GM12878 (cell line): ENCODE measurements at regions not wholly inside any gene's neighbourhood (a gene's known extent, or its start where the extent isn't known, plus 50 kb on each side); places are given as distances from the start of the nearest gene placed in this dataset.

ENCODE experiments used
- ATAC-seq: fragments of 200-7000 bp; cut with Tn5 transposase; 3 replicates; pipeline ENCODE4 v1.9.1; 2020; ENCODE audit warnings: mild to moderate bottlenecking, moderate library complexity
- BruUV-seq: library from RNA; stranded (reverse); fragments of 400-500 nt; replicated peaks from 2 replicates; lab custom pipeline; 2021; lab: Mats Ljungman, UMichigan
- CTCF ChIA-PET: fragments of 300-600 bp; sonication (Branson Sonifier 250); formaldehyde crosslinking; extraction: SDS; loops from one replicate; lab custom pipeline; 2021; ENCODE audit warnings: inconsistent platforms; lab: Yijun Ruan, JAX
- POLR2A ChIA-PET: fragments of 350-600 bp; formaldehyde crosslinking; extraction: SDS; loops from one replicate; lab custom pipeline; 2021; ENCODE audit warnings: inconsistent platforms; lab: Charles Lee
- RAD21 ChIA-PET: fragments of 300-600 bp; sonication (Branson Sonifier 250); formaldehyde crosslinking; loops from one replicate; lab custom pipeline; 2023; ENCODE audit warnings: antibody characterized with exemption; ENCODE audit not compliant: unreplicated experiment; lab: Charles Lee
- SMC1A ChIA-PET: fragments of 300-600 bp; sonication (Branson Sonifier 250); formaldehyde crosslinking; loops from one replicate; lab custom pipeline; 2023; ENCODE audit not compliant: unreplicated experiment, uncharacterized antibody; lab: Charles Lee
- DNase-seq: peaks from one replicate; pipeline ENCODE4 v3.0.0-alpha.2; 2011; ENCODE audit warnings: low read depth, low spot score
- FAIRE-seq: peaks from 3 replicates; lab custom pipeline; 2011; peaks lifted over from hg19 to GRCh38; lab: Jason Lieb, UNC
- H2AFZ ChIP-seq: 2 replicates; pipeline ENCODE4 v1.6.0; 2011; ENCODE audit warnings: low read depth, low read length, control low read depth; ENCODE audit not compliant: control insufficient read depth
- H3K27ac ChIP-seq: 2 replicates; pipeline ENCODE4 v1.5.1; 2011; ENCODE audit warnings: control low read depth; ENCODE audit not compliant: control insufficient read depth, insufficient read depth
- H3K27me3 ChIP-seq, 2 experiments: replicated peaks in 1 of 2; 2 replicates each; pipeline versions ENCODE4 v1.6.0 to v1.6.1; 2011; ENCODE audit warnings: low read length in 1 of 2; ENCODE audit not compliant: control insufficient read depth in 2 of 2, insufficient read depth in 2 of 2
- H3K36me3 ChIP-seq, 2 experiments: 2 replicates each; pipeline ENCODE4 v1.5.1; 2011; ENCODE audit warnings: low read length in 1 of 2; ENCODE audit not compliant: control insufficient read depth in 2 of 2, insufficient read depth in 2 of 2
- H3K4me1 ChIP-seq: 2 replicates; pipeline ENCODE4 v1.6.1; 2011; ENCODE audit warnings: mild to moderate bottlenecking, low read length, moderate library complexity, mixed read lengths; ENCODE audit not compliant: control insufficient read depth, insufficient read depth
- H3K4me2 ChIP-seq: 2 replicates; pipeline ENCODE4 v1.6.0; 2011; ENCODE audit warnings: control low read depth; ENCODE audit not compliant: control insufficient read depth, insufficient read depth
- H3K4me3 ChIP-seq: fragments of 200-600 bp; sonication (generic); 2 replicates; pipeline ENCODE4 v1.5.1; 2016
- H3K79me2 ChIP-seq: 2 replicates; pipeline ENCODE4 v1.6.0; 2011; ENCODE audit warnings: low read length; ENCODE audit not compliant: control insufficient read depth, insufficient read depth
- H3K9ac ChIP-seq: 2 replicates; pipeline ENCODE4 v1.8.0; 2011; ENCODE audit warnings: low read length, control low read depth, mixed read lengths; ENCODE audit not compliant: control insufficient read depth, insufficient read depth
- H3K9me3 ChIP-seq: replicated peaks from 3 replicates; pipeline ENCODE4 v1.5.1; 2011; ENCODE audit warnings: mild to moderate bottlenecking, low read length; ENCODE audit not compliant: control insufficient read depth, insufficient read depth
- H4K20me1 ChIP-seq: 2 replicates; pipeline ENCODE4 v1.6.0; 2011; ENCODE audit not compliant: control insufficient read depth, insufficient read depth
- CBX3 ChIP-seq: fragments of 200-600 bp; sonication (generic); IDR thresholded peaks from 2 replicates; pipeline ENCODE4 v1.6.1; 2016; ENCODE audit warnings: low read depth, borderline replicate concordance
- ETV6 ChIP-seq, 2 experiments: fragments of 450-650 bp in 1 of 2; IDR thresholded peaks in 1 of 2; conservative IDR thresholded peaks in 1 of 2; 2 replicates each; pipeline ENCODE4 v1.6.1; 2014; ENCODE audit warnings: antibody characterized with exemption in 1 of 2, borderline replicate concordance in 1 of 2, low read depth in 1 of 2, mild to moderate bottlenecking in 1 of 2, moderate library complexity in 1 of 2
- LARP7 ChIP-seq: fragments of 450-650 bp; IDR thresholded peaks from 2 replicates; pipeline ENCODE4 v1.6.1; 2017; ENCODE audit warnings: mild to moderate bottlenecking
- NR2C1 ChIP-seq: fragments of 450-650 bp; IDR thresholded peaks from 2 replicates; pipeline ENCODE4 v1.6.1; 2017; ENCODE audit warnings: antibody characterized with exemption, mild to moderate bottlenecking, moderate library complexity
- RELA ChIP-seq: fragments of 450-650 bp; IDR thresholded peaks from 2 replicates; pipeline ENCODE4 v1.8.0; 2014; ENCODE audit warnings: borderline replicate concordance; ENCODE audit not compliant: partially characterized antibody
- SRF ChIP-seq, 2 experiments: IDR thresholded peaks; 2 replicates each; pipeline ENCODE4 v1.6.1; 2011; ENCODE audit warnings: low read depth in 2 of 2, low read length in 2 of 2, mild to moderate bottlenecking in 1 of 2, moderate library complexity in 1 of 2
- ZNF274 ChIP-seq: IDR thresholded peaks from one replicate; pipeline ENCODE4 v1.8.0; 2011; ENCODE audit not compliant: insufficient read length, insufficient read depth
- ZSCAN29 ChIP-seq: fragments of 450-650 bp; IDR thresholded peaks from 2 replicates; pipeline ENCODE4 v1.6.1; 2017; ENCODE audit warnings: mild to moderate bottlenecking, moderate library complexity
- WGBS: methylation state at CpG from one replicate; pipeline ENCODE4 v1.1.6; 2016; ENCODE audit warnings: low lambda C conversion rate; ENCODE audit not compliant: insufficient replicate concordance, insufficient coverage; ENCODE audit errors: missing lambda C conversion rate; 5-methylcytosine and 5-hydroxymethylcytosine counted together
- in situ Hi-C: fragments of 300-500 bp; cut with MboI; formaldehyde crosslinking; loops from 9 replicates; pipeline ENCODE4 v1.14.3; 2018; ENCODE audit warnings: mixed read lengths
- intact Hi-C: fragments of 100-400 bp; cut with micrococcal nuclease; formaldehyde crosslinking; loops from one replicate; pipeline ENCODE4 v1.14.2; 2022; ENCODE audit not compliant: unreplicated experiment
- TF ChIP-seq, protein P1 (sequence below): fragments of 450-650 bp; formaldehyde crosslinking; IDR thresholded peaks from 2 replicates; pipeline ENCODE4 v1.4.0; 2020; ENCODE audit warnings: mild to moderate bottlenecking, moderate library complexity
- TF ChIP-seq, protein P2 (sequence below): IDR thresholded peaks from 2 replicates; pipeline ENCODE4 v1.6.1; 2011; ENCODE audit warnings: mild to moderate bottlenecking, low read depth, low read length, moderate library complexity; ENCODE audit not compliant: insufficient replicate concordance

DNA sequence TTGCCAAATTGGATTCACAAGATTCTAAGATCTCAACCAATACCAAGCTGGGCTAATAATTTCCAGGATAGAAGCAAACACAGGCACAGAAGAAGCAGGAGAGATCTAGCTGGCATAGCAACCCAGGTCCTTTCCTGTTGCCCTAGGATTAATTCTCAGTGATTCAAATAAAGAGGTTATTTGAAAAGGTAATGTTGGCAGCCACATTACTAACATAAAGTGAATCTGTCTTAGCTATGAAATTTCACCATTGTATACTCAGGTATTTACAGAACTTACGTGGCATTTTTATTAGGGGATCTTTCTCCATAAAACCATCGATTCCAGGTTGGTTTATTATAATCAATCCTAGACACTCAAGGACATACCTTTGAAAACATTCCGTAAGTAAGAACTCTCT lies 379.3 kb upstream of the POM121L12 start:
- DNase-seq, result no peak
- intact Hi-C loops (no loop called here), in situ Hi-C loops (no loop called here)
- ATAC-seq, result no peak
- no peak overlapping the region for H3K9ac ChIP-seq
- no peak overlapping the region for H3K27ac ChIP-seq
- H3K79me2 ChIP-seq, result no peaks in the 10 kb centered on the region
- CTCF ChIA-PET, result no interaction called here
- H4K20me1 ChIP-seq, result no peaks in the 10 kb centered on the region
- no peak overlapping the region for H3K4me2 ChIP-seq
- H3K4me1 ChIP-seq, result no peaks in the 10 kb centered on the region
- TF ChIP-seq CBX3 (no peak), SRF (IDR thresholded peaks at IDR 0.05; ENCODE audit: low read depth in 2 of 2, low read length in 2 of 2) (no peak), NR2C1 (no peak), LARP7 (no peak), RELA (no peak), ETV6 (conservative IDR thresholded peaks at IDR 0.05 in 1 of 2, IDR thresholded peaks at IDR 0.05 in 1 of 2; ENCODE audit: borderline replicate concordance in 1 of 2, low read depth in 1 of 2) (no peak), ZNF274 (no peak), ZSCAN29 (no peak)
- TF ChIP-seq, protein P1, sequence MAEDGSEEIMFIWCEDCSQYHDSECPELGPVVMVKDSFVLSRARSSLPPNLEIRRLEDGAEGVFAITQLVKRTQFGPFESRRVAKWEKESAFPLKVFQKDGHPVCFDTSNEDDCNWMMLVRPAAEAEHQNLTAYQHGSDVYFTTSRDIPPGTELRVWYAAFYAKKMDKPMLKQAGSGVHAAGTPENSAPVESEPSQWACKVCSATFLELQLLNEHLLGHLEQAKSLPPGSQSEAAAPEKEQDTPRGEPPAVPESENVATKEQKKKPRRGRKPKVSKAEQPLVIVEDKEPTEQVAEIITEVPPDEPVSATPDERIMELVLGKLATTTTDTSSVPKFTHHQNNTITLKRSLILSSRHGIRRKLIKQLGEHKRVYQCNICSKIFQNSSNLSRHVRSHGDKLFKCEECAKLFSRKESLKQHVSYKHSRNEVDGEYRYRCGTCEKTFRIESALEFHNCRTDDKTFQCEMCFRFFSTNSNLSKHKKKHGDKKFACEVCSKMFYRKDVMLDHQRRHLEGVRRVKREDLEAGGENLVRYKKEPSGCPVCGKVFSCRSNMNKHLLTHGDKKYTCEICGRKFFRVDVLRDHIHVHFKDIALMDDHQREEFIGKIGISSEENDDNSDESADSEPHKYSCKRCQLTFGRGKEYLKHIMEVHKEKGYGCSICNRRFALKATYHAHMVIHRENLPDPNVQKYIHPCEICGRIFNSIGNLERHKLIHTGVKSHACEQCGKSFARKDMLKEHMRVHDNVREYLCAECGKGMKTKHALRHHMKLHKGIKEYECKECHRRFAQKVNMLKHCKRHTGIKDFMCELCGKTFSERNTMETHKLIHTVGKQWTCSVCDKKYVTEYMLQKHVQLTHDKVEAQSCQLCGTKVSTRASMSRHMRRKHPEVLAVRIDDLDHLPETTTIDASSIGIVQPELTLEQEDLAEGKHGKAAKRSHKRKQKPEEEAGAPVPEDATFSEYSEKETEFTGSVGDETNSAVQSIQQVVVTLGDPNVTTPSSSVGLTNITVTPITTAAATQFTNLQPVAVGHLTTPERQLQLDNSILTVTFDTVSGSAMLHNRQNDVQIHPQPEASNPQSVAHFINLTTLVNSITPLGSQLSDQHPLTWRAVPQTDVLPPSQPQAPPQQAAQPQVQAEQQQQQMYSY (CRISPR knock-in tag), result no peak
- TF ChIP-seq, protein P2, sequence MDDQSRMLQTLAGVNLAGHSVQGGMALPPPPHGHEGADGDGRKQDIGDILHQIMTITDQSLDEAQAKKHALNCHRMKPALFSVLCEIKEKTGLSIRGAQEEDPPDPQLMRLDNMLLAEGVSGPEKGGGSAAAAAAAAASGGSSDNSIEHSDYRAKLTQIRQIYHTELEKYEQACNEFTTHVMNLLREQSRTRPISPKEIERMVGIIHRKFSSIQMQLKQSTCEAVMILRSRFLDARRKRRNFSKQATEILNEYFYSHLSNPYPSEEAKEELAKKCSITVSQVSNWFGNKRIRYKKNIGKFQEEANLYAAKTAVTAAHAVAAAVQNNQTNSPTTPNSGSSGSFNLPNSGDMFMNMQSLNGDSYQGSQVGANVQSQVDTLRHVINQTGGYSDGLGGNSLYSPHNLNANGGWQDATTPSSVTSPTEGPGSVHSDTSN, result no peak
- H3K9me3 ChIP-seq, result no peaks in the 10 kb centered on the region
- no TSS peak for BruUV-seq
- H3K36me3 ChIP-seq, result no peaks in the 10 kb centered on the region
- no peak overlapping the region for H3K4me3 ChIP-seq
- no peaks in the 10 kb centered on the region for H3K27me3 ChIP-seq
- SMC1A ChIA-PET, result no interaction called here
- no peak for FAIRE-seq
- RAD21 ChIA-PET, result no interaction called here
- POLR2A ChIA-PET, result no interaction called here
- H2AFZ ChIP-seq, result no peak overlapping the region
- WGBS, result 0% methylated on average over 3 of the region's 3 CpGs
